Vagina (tissue), 2 donors: ENCODE measurements at regions not wholly inside any gene's neighbourhood (a gene's known extent, or its start where the extent isn't known, plus 50 kb on each side); places are given as distances from the start of the nearest gene placed in this dataset.

ENCODE experiments used
- CTCF ChIP-seq, 3 experiments: fragments of 450-650 bp in 2 of 3; fragments of 200-600 bp in 1 of 3; sonication (generic) in 1 of 3; IDR thresholded peaks; one replicate each; pipeline ENCODE4 v1.5.1; 2017 to 2019; ENCODE audit warnings: antibody characterized with exemption in 3 of 3, mild to moderate bottlenecking in 2 of 3, moderate library complexity in 2 of 3
- POLR2A ChIP-seq, 2 donors: fragments of 450-650 bp; IDR thresholded peaks; one replicate each; pipeline ENCODE4 v1.6.1; 2017; ENCODE audit warnings: antibody characterized with exemption in 2 of 2, mild to moderate bottlenecking in 2 of 2, moderate library complexity in 2 of 2
- POLR2AphosphoS5 ChIP-seq, 2 donors: sonication (generic); formaldehyde crosslinking; IDR thresholded peaks; one replicate each; pipeline ENCODE4 v1.9.0; 2017; ENCODE audit warnings: antibody characterized with exemption in 2 of 2, mild to moderate bottlenecking in 2 of 2, low read depth in 1 of 2; ENCODE audit not compliant: insufficient read depth in 1 of 2

- TF ChIP-seq CTCF (IDR thresholded peaks at IDR 0.05) (no peak), POLR2AphosphoS5 (IDR thresholded peaks at IDR 0.05; ENCODE audit: insufficient read depth in 1 of 2, low read depth in 1 of 2) (no peak), POLR2A (IDR thresholded peaks at IDR 0.05) (no peak)
Measured at GRCh38 chr2:107407974-107408373, 418.7 kb upstream of the RGPD4 start.
